ENCODE measurements at regions not wholly inside any gene's neighbourhood (a gene's known extent, or its start where the extent isn't known, plus 50 kb on each side); places are given as distances from the start of the nearest gene placed in this dataset.

DNA sequence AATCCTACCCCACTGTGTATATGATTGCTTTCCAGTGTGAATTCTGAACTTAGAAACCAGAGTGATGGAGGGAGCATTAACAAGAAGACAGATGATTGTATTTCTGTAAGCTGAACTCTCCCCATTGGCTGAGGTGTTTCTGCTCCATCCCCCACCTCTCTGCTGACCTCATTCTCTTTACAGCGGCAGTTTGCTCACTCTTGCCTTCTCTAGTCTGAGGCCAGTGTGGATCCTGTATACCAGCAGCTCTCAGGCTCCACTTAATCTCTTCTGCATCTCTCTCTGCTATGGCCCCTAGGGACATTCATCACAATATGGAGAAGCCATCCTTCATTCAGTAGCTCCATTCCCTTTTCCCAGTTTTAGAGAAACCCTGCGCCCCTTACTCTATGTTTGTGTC lies 358.8 kb downstream of the MAN2A1 start:
- Histone ChIP-seq H3K79me2 (ENCODE audit: insufficient read depth, low read depth, low read length) (no peaks in the 10 kb centered on the region), H3K9me2 (ENCODE audit: insufficient read depth, low read length) (no peaks in the 10 kb centered on the region), H4K20me1 (ENCODE audit: insufficient read depth, low read length) (no peaks in the 10 kb centered on the region), H3K27ac (ENCODE audit: low read depth, low read length, poor library complexity, severe bottlenecking) (no peak overlapping the region), H3K4me1 (ENCODE audit: insufficient read depth, low read length, poor library complexity, severe bottlenecking) (peaks cover 4% of the 10 kb centered on the region), H3K36me3 (ENCODE audit: insufficient read depth, low read length) (no peaks in the 10 kb centered on the region), H3K4me2 (ENCODE audit: low read length) (no peak overlapping the region), H3K9me3 (ENCODE audit: low read length) (no peaks in the 10 kb centered on the region), H3K4me3 (ENCODE audit: low read depth, low read length, poor library complexity, severe bottlenecking) (no peak overlapping the region), H2AFZ (ENCODE audit: low read length) (no peak overlapping the region)
- ChIA-PET CTCF (ENCODE audit: unreplicated experiment) (no interaction called here), POLR2A (interaction anchor here (0.6 to 1.7 kb wide), 11 partner anchors 10 to 873 kb away, joined by 3 to 7 read pairs (median 3); no protein-coding TSS in a partner anchor)
- no peak for TF ChIP-seq EZH2phosphoT487 (IDR thresholded peaks at IDR 0.05; ENCODE audit: borderline replicate concordance, low read depth, low read length)
- TF ChIP-seq, protein P1, sequence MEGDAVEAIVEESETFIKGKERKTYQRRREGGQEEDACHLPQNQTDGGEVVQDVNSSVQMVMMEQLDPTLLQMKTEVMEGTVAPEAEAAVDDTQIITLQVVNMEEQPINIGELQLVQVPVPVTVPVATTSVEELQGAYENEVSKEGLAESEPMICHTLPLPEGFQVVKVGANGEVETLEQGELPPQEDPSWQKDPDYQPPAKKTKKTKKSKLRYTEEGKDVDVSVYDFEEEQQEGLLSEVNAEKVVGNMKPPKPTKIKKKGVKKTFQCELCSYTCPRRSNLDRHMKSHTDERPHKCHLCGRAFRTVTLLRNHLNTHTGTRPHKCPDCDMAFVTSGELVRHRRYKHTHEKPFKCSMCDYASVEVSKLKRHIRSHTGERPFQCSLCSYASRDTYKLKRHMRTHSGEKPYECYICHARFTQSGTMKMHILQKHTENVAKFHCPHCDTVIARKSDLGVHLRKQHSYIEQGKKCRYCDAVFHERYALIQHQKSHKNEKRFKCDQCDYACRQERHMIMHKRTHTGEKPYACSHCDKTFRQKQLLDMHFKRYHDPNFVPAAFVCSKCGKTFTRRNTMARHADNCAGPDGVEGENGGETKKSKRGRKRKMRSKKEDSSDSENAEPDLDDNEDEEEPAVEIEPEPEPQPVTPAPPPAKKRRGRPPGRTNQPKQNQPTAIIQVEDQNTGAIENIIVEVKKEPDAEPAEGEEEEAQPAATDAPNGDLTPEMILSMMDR (conservative IDR thresholded peaks at IDR 0.05; ENCODE audit: low read length), result no peak
- no peak for DNase-seq (ENCODE audit: low spot score)
- intact Hi-C loops (cut with micrococcal nuclease; ENCODE audit: unreplicated experiment), result no loop called here
- BruUV-seq (replicated peaks), result no TSS peak

DNA sequence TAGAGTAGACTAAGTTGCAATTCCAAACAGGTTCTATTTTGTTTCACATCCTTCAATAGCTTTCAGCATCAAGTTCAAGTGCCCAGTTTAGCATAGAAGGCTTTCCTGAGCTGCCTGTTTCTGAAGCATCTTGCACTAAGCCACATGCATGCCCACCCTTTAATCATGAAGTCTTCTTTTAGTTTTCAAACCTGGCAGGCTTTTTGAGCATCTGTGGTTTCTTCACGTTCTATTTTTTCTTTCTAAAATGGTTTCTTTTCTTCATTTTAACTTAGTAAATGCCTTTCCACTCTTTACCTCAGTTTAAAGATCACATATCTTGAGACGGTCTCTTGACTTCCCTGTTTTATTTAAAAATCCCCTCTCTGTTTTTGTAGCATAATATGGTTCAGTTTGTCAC lies 360.1 kb downstream of the MAN2A1 start:
- CTCF ChIA-PET (ENCODE audit: unreplicated experiment), result no interaction called here
- intact Hi-C loops (cut with micrococcal nuclease; ENCODE audit: unreplicated experiment), result no loop called here
- no peaks in the 10 kb centered on the region for H3K9me3 ChIP-seq (ENCODE audit: low read length)
- no peak overlapping the region for H2AFZ ChIP-seq (ENCODE audit: low read length)
- no TSS peak for BruUV-seq (replicated peaks)
- DNase-seq (ENCODE audit: low spot score), result no peak
- no peaks in the 10 kb centered on the region for H4K20me1 ChIP-seq (ENCODE audit: insufficient read depth, low read length)
- TF ChIP-seq EZH2phosphoT487 (IDR thresholded peaks at IDR 0.05; ENCODE audit: borderline replicate concordance, low read depth, low read length), result no peak
- TF ChIP-seq, protein P1 (conservative IDR thresholded peaks at IDR 0.05; ENCODE audit: low read length), result no peak
- no peak overlapping the region for H3K4me2 ChIP-seq (ENCODE audit: low read length)
- no peaks in the 10 kb centered on the region for H3K9me2 ChIP-seq (ENCODE audit: insufficient read depth, low read length)
- H3K4me3 ChIP-seq (ENCODE audit: low read depth, low read length, poor library complexity, severe bottlenecking), result no peak overlapping the region
- H3K79me2 ChIP-seq (ENCODE audit: insufficient read depth, low read depth, low read length), result no peaks in the 10 kb centered on the region
- H3K27ac ChIP-seq (ENCODE audit: low read depth, low read length, poor library complexity, severe bottlenecking), result no peak overlapping the region
- POLR2A ChIA-PET, result interaction anchor here (0.9 to 1.7 kb wide), 2 partner anchors 14 to 17 kb away, joined by 3 to 4 read pairs; no protein-coding TSS in a partner anchor
- H3K4me1 ChIP-seq (ENCODE audit: insufficient read depth, low read length, poor library complexity, severe bottlenecking), result peaks cover 17% of the 10 kb centered on the region
- H3K36me3 ChIP-seq (ENCODE audit: insufficient read depth, low read length), result no peaks in the 10 kb centered on the region

DNA sequence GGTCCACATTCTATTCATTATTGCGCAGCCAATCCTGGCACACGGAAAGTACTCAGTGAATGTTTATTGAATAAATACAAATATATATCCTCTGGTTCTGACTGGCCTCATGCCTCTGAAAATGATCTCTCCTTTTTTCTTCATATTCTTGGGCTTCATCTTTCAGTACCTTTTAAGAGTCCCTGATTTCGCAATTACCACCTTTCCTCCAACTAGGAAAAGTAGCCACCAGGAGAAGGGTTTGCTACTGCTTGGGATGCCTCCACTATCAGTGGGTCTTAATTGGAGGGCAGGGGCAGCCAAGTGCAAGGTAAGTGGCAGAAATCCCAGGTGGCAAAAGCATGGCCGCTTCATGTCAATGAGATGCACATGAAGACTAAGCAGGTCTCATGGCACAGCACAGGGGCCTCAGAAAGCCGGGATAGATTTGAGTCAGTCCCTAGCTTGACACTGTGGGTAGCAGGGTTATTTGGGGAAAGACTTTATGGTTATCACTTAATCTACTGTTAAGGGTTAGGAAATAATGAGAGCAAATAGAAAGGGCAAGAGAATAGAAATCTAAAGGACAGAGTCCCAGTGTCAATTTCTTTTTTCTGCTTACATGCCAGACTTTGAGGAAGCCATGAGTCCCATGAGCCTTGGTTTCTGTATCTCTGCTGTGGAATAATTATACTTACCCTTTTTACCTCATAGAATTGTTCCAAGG lies 361.1 kb downstream of the MAN2A1 start:
- TF ChIP-seq, protein P1 (conservative IDR thresholded peaks at IDR 0.05; ENCODE audit: low read length), result no peak
- no peak for TF ChIP-seq EZH2phosphoT487 (IDR thresholded peaks at IDR 0.05; ENCODE audit: borderline replicate concordance, low read depth, low read length)
- H3K4me2 ChIP-seq (ENCODE audit: low read length), result no peak overlapping the region
- no peaks in the 10 kb centered on the region for H4K20me1 ChIP-seq (ENCODE audit: insufficient read depth, low read length)
- DNase-seq (ENCODE audit: low spot score), result no peak
- H3K4me3 ChIP-seq (ENCODE audit: low read depth, low read length, poor library complexity, severe bottlenecking), result no peak overlapping the region
- no peaks in the 10 kb centered on the region for H3K9me2 ChIP-seq (ENCODE audit: insufficient read depth, low read length)
- ChIA-PET POLR2A (interaction anchor here (0.5 kb wide), 1 partner anchor 457 kb away, joined by 3 read pairs; no protein-coding TSS in a partner anchor), CTCF (ENCODE audit: unreplicated experiment) (no interaction called here)
- intact Hi-C loops (cut with micrococcal nuclease; ENCODE audit: unreplicated experiment), result no loop called here
- H3K4me1 ChIP-seq (ENCODE audit: insufficient read depth, low read length, poor library complexity, severe bottlenecking), result peaks cover 25% of the 10 kb centered on the region
- no peaks in the 10 kb centered on the region for H3K79me2 ChIP-seq (ENCODE audit: insufficient read depth, low read depth, low read length)
- H3K36me3 ChIP-seq (ENCODE audit: insufficient read depth, low read length), result no peaks in the 10 kb centered on the region
- BruUV-seq (replicated peaks), result no TSS peak
- no peak overlapping the region for H3K27ac ChIP-seq (ENCODE audit: low read depth, low read length, poor library complexity, severe bottlenecking)
- no peak overlapping the region for H2AFZ ChIP-seq (ENCODE audit: low read length)
- no peaks in the 10 kb centered on the region for H3K9me3 ChIP-seq (ENCODE audit: low read length)
